B cell (primary cell): ENCODE measurements at regions not wholly inside any gene's neighbourhood (a gene's known extent, or its start where the extent isn't known, plus 50 kb on each side); places are given as distances from the start of the nearest gene placed in this dataset.

Source experiments
- ATAC-seq: fragments of 200-7000 bp; cut with Tn5 transposase; one replicate; pipeline ENCODE4 v1.10.0; 2021; ENCODE audit warnings: low read depth, mild to moderate bottlenecking, moderate number of reproducible peaks, moderate library complexity
- CTCF ChIA-PET: fragments of 350-600 bp; sonication (Branson Sonifier 250); formaldehyde crosslinking; loops from one replicate; lab custom pipeline; 2021; ENCODE audit warnings: antibody characterized with exemption, inconsistent platforms; lab: Charles Lee
- POLR2A ChIA-PET: fragments of 350-600 bp; sonication (Branson Sonifier 250); formaldehyde crosslinking; loops from one replicate; lab custom pipeline; 2021; ENCODE audit warnings: antibody characterized with exemption; lab: Charles Lee
- DNase-seq: peaks from one replicate; pipeline ENCODE4 v3.0.0; 2013
- H2AFZ ChIP-seq: 2 replicates; pipeline ENCODE4 v1.6.1; 2012; ENCODE audit warnings: mild to moderate bottlenecking, low read depth, low read length; ENCODE audit not compliant: insufficient read depth, poor library complexity, severe bottlenecking
- H3K27ac ChIP-seq, 2 donors: 1 replicate in 1 of 2; 2 replicates in 1 of 2; pipeline ENCODE4 v1.5.1; 2012 to 2013; ENCODE audit warnings: low read length in 2 of 2, mild to moderate bottlenecking in 2 of 2, moderate library complexity in 1 of 2
- H3K27me3 ChIP-seq, 4 experiments: fragments of 200-600 bp in 1 of 4; sonication (generic) in 1 of 4; replicated peaks in 1 of 4; 1 replicate in 2 of 4; 2 replicates in 2 of 4; pipeline versions ENCODE4 v1.6.1 to v1.7.0; 2013 to 2016; ENCODE audit warnings: low read length in 3 of 4, mild to moderate bottlenecking in 2 of 4, mixed read lengths in 1 of 4, moderate library complexity in 1 of 4; ENCODE audit not compliant: insufficient read depth in 4 of 4, control insufficient read depth in 3 of 4; ENCODE audit errors: control extremely low read depth in 1 of 4
- H3K36me3 ChIP-seq, 2 experiments: replicated peaks in 1 of 2; 1 replicate in 1 of 2; 2 replicates in 1 of 2; pipeline versions ENCODE4 v1.6.1 to v1.7.1; 2013; ENCODE audit warnings: low read length in 1 of 2; ENCODE audit not compliant: insufficient read depth in 2 of 2, control insufficient read depth in 1 of 2; ENCODE audit errors: control extremely low read depth in 1 of 2, extremely low read depth in 1 of 2
- H3K4me1 ChIP-seq, 2 donors: fragments of 200-600 bp in 1 of 2; sonication (generic) in 1 of 2; 1 replicate in 1 of 2; 2 replicates in 1 of 2; pipeline versions ENCODE4 v1.5.1 to v1.6.1; 2013 to 2017; ENCODE audit warnings: low read length in 2 of 2; ENCODE audit not compliant: control insufficient read depth in 2 of 2, insufficient read depth in 2 of 2
- H3K4me2 ChIP-seq: replicated peaks from 2 replicates; pipeline ENCODE3; 2012; ENCODE audit warnings: mild to moderate bottlenecking, low read depth, low read length; ENCODE audit not compliant: poor library complexity, severe bottlenecking
- H3K4me3 ChIP-seq, 5 experiments: fragments of 200-600 bp in 1 of 5; sonication (generic) in 1 of 5; 1 replicate in 3 of 5; 2 replicates in 2 of 5; pipeline versions ENCODE4 v1.5.1 to v1.7.0; 2011 to 2016; ENCODE audit warnings: low read length in 4 of 5, mild to moderate bottlenecking in 4 of 5, low read depth in 2 of 5, control low read depth in 1 of 5, moderate library complexity in 1 of 5; ENCODE audit not compliant: insufficient read depth in 1 of 5; ENCODE audit errors: control extremely low read depth in 1 of 5, extremely low read depth in 1 of 5
- H3K79me2 ChIP-seq: fragments of 200-600 bp; sonication (generic); one replicate; pipeline ENCODE4 v1.6.0; 2016; ENCODE audit warnings: low read length; ENCODE audit not compliant: control insufficient read depth, insufficient read depth
- H3K9ac ChIP-seq: fragments of 200-600 bp; sonication (generic); 2 replicates; pipeline ENCODE4 v1.6.1; 2017; ENCODE audit warnings: mild to moderate bottlenecking, low read length, moderate library complexity
- H3K9me3 ChIP-seq, 3 donors: one replicate each; pipeline versions ENCODE4 v1.6.1 to v1.7.1; 2013; ENCODE audit warnings: low read length in 2 of 3; ENCODE audit not compliant: control insufficient read depth in 2 of 3, insufficient read depth in 1 of 3; ENCODE audit errors: control extremely low read depth in 1 of 3
- H4K20me1 ChIP-seq: 2 replicates; pipeline ENCODE4 v1.6.0; 2012; ENCODE audit warnings: mild to moderate bottlenecking, low read length; ENCODE audit not compliant: insufficient read depth, control insufficient read depth, poor library complexity, severe bottlenecking
- H3K27ac Mint-ChIP-seq: one replicate; pipeline ENCODE4 v1.8.0; 2021; ENCODE audit warnings: mixed read lengths
- H3K27me3 Mint-ChIP-seq: one replicate; pipeline ENCODE4 v1.8.0; 2021; ENCODE audit warnings: mixed read lengths
- H3K4me1 Mint-ChIP-seq: one replicate; pipeline ENCODE4 v1.8.0; 2021; ENCODE audit warnings: mixed read lengths
- H3K4me3 Mint-ChIP-seq: one replicate; pipeline ENCODE4 v1.8.0; 2021; ENCODE audit warnings: mixed read lengths
- H3K9me3 Mint-ChIP-seq: one replicate; pipeline ENCODE4 v1.8.0; 2022; ENCODE audit warnings: mixed read lengths; ENCODE audit not compliant: insufficient read depth
- EZH2 ChIP-seq: IDR thresholded peaks from 2 replicates; pipeline ENCODE4 v1.6.1; 2012; ENCODE audit warnings: borderline replicate concordance, low read depth, mild to moderate bottlenecking, moderate library complexity, low read length; ENCODE audit not compliant: insufficient read depth, poor library complexity, severe bottlenecking
- WGBS: methylation state at CpG from one replicate; pipeline ENCODE4 v1.1.5; 2013; ENCODE audit warnings: missing lambda C conversion rate; ENCODE audit not compliant: insufficient coverage; 5-methylcytosine and 5-hydroxymethylcytosine counted together
- intact Hi-C: fragments of 100-400 bp; cut with micrococcal nuclease; formaldehyde crosslinking; loops from one replicate; pipeline ENCODE4 v1.10.0; 2022
- TF ChIP-seq, protein P1 (sequence below): fragments of 200-600 bp; IDR thresholded peaks from one replicate; pipeline ENCODE4 v1.8.0; 2022; ENCODE audit warnings: antibody characterized with exemption, mild to moderate bottlenecking

DNA sequence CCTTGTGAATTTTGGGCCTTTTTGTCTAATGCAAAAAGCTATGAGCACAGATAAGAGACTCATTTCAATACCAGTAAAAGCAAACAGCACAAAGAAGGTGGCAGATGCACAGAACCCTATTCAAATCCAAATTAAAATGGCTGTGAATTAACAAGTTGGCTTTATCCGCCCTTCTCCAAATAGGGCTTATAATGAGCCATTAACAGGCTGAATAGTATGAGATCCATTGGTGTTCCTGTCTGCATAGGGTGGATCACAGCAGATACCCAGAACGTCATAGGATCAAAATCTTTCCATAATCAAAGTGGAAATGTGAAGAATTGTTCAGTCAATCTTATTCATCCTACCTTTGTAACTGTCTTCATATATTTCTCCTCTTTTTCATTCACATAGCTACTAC, 282.4 kb upstream of the UMPS start:
- Histone ChIP-seq H3K36me3 (no peaks in the 10 kb centered on the region), H3K27me3 (peaks cover 0 to 4% (median 2%) of the 10 kb centered on the region in 4 experiments), H3K79me2 (no peaks in the 10 kb centered on the region), H3K4me3 (no peak overlapping the region), H2AFZ (no peak overlapping the region), H3K4me1 (no peaks in the 10 kb centered on the region), H4K20me1 (no peaks in the 10 kb centered on the region), H3K9me3 (no peaks in the 10 kb centered on the region), H3K4me2 (no peak overlapping the region), H3K27ac (no peak overlapping the region), H3K9ac (no peak overlapping the region)
- ATAC-seq, result no peak
- Mint-ChIP-seq H3K27ac (no peak overlapping the region), H3K4me3 (no peak overlapping the region), H3K4me1 (peaks cover 2% of the 10 kb centered on the region), H3K9me3 (no peaks in the 10 kb centered on the region), H3K27me3 (peaks cover 11% of the 10 kb centered on the region)
- WGBS, result no CpG with 5 or more reads among the region's 2 CpGs
- no peak for DNase-seq
- ChIA-PET POLR2A (no interaction called here), CTCF (no interaction called here)
- TF ChIP-seq, protein P1, sequence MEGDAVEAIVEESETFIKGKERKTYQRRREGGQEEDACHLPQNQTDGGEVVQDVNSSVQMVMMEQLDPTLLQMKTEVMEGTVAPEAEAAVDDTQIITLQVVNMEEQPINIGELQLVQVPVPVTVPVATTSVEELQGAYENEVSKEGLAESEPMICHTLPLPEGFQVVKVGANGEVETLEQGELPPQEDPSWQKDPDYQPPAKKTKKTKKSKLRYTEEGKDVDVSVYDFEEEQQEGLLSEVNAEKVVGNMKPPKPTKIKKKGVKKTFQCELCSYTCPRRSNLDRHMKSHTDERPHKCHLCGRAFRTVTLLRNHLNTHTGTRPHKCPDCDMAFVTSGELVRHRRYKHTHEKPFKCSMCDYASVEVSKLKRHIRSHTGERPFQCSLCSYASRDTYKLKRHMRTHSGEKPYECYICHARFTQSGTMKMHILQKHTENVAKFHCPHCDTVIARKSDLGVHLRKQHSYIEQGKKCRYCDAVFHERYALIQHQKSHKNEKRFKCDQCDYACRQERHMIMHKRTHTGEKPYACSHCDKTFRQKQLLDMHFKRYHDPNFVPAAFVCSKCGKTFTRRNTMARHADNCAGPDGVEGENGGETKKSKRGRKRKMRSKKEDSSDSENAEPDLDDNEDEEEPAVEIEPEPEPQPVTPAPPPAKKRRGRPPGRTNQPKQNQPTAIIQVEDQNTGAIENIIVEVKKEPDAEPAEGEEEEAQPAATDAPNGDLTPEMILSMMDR, result no peak
- TF ChIP-seq EZH2, result no peak
- intact Hi-C loops, result no loop called here

DNA sequence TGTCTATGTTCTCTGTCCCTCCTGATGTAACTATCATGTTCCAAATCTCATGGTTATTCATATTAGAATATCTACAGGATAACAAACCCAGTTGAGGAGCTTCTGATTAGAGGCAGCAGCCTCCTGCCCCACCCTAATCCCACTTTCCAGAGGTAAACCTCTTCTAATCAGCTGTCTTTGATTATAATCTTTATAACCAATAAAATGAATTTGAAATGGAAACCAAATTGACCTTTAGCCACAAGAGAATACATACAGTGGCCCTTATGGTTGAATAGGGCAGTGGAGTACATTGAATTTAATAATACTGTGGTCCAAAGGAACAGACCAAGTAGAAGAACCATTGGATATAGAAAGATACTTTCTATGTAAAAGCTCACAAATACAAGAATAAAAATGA, 281.3 kb upstream of the UMPS start:
- no peaks in the 10 kb centered on the region for H4K20me1 ChIP-seq
- intact Hi-C loops, result no loop called here
- CTCF ChIA-PET, result no interaction called here
- H3K36me3 ChIP-seq, result no peaks in the 10 kb centered on the region
- ATAC-seq (no peak), DNase-seq (no peak)
- Mint-ChIP-seq H3K27me3 (peaks cover 16% of the 10 kb centered on the region), H3K4me1 (peaks cover 2% of the 10 kb centered on the region), H3K27ac (no peak overlapping the region), H3K4me3 (no peak overlapping the region), H3K9me3 (no peaks in the 10 kb centered on the region)
- H3K4me3 ChIP-seq, result no peak overlapping the region
- H3K4me2 ChIP-seq, result no peak overlapping the region
- no peaks in the 10 kb centered on the region for H3K4me1 ChIP-seq
- no peak overlapping the region for H3K9ac ChIP-seq
- H3K79me2 ChIP-seq, result no peaks in the 10 kb centered on the region
- POLR2A ChIA-PET, result no interaction called here
- H3K9me3 ChIP-seq, result no peaks in the 10 kb centered on the region
- H2AFZ ChIP-seq, result no peak overlapping the region
- no peak overlapping the region for H3K27ac ChIP-seq
- TF ChIP-seq, protein P1, result no peak
- TF ChIP-seq EZH2, result no peak
- H3K27me3 ChIP-seq, result peaks cover 0 to 4% (median 2%) of the 10 kb centered on the region in 4 experiments
